ENCODE measurements at regions not wholly inside any gene's neighbourhood (a gene's known extent, or its start where the extent isn't known, plus 50 kb on each side); places are given as distances from the start of the nearest gene placed in this dataset.

DNA sequence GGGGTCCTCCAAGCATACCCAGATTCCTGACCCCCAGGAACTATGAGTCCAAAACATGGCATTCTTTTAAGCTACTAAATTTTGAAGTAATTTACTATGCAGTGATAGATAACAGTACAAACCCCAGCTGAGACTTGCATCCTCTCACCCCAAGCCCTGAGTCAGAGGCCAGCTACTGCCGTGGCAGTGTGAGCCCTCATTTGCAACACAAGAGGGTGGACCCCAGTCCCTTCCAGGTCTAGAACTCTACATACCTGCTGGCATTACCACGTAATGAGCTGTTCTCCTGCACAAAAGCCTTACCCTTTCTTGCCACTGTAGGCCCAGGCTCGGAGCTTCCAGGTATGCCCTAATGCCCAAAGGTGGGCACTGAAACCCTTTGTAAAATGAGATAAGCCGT lies 108.6 kb upstream of the ERCC6L2 start:
- H3K4me1 Mint-ChIP-seq, result no peaks in the 10 kb centered on the region
- ATAC-seq (ENCODE audit: low read depth) (no peak), DNase-seq (no peak)
- Histone ChIP-seq H3K4me2 (replicated peaks; ENCODE audit: low read depth, low read length, poor library complexity, severe bottlenecking) (no peak overlapping the region), H3K79me2 (ENCODE audit: control insufficient read depth, insufficient read depth, low read length) (no peaks in the 10 kb centered on the region), H3K9me3 (ENCODE audit: control extremely low read depth in 1 of 3, control insufficient read depth in 2 of 3, insufficient read depth in 1 of 3, low read length in 2 of 3) (no peaks in the 10 kb centered on the region), H3K27ac (ENCODE audit: low read length in 2 of 2) (no peak overlapping the region), H3K4me1 (ENCODE audit: control insufficient read depth in 2 of 2, insufficient read depth in 2 of 2, low read length in 2 of 2) (no peaks in the 10 kb centered on the region), H2AFZ (ENCODE audit: insufficient read depth, low read depth, low read length, poor library complexity, severe bottlenecking) (no peak overlapping the region), H3K36me3 (replicated peaks in 1 of 2; ENCODE audit: control extremely low read depth in 1 of 2, control insufficient read depth in 1 of 2, extremely low read depth in 1 of 2, insufficient read depth in 2 of 2, low read length in 1 of 2) (no peaks in the 10 kb centered on the region), H3K4me3 (ENCODE audit: control extremely low read depth in 1 of 5, extremely low read depth in 1 of 5, insufficient read depth in 1 of 5, low read depth in 2 of 5, low read length in 4 of 5) (no peak overlapping the region), H4K20me1 (ENCODE audit: control insufficient read depth, insufficient read depth, low read length, poor library complexity, severe bottlenecking) (no peaks in the 10 kb centered on the region), H3K27me3 (replicated peaks in 1 of 4; ENCODE audit: control extremely low read depth in 1 of 4, control insufficient read depth in 3 of 4, insufficient read depth in 4 of 4, low read length in 3 of 4) (peaks cover 0 to 14% (median 3%) of the 10 kb centered on the region in 4 experiments), H3K9ac (ENCODE audit: low read length) (no peak overlapping the region)
- H3K9me3 Mint-ChIP-seq (ENCODE audit: insufficient read depth), result no peaks in the 10 kb centered on the region
- no peak overlapping the region for H3K4me3 Mint-ChIP-seq
- 91% methylated on average over 3 of the region's 4 CpGs for WGBS (ENCODE audit: insufficient coverage)
- H3K27me3 Mint-ChIP-seq, result peaks cover 12% of the 10 kb centered on the region
- ChIA-PET CTCF (no interaction called here), POLR2A (no interaction called here)
- no peak overlapping the region for H3K27ac Mint-ChIP-seq
- intact Hi-C loops (cut with micrococcal nuclease), result no loop called here
- TF ChIP-seq, protein P1, sequence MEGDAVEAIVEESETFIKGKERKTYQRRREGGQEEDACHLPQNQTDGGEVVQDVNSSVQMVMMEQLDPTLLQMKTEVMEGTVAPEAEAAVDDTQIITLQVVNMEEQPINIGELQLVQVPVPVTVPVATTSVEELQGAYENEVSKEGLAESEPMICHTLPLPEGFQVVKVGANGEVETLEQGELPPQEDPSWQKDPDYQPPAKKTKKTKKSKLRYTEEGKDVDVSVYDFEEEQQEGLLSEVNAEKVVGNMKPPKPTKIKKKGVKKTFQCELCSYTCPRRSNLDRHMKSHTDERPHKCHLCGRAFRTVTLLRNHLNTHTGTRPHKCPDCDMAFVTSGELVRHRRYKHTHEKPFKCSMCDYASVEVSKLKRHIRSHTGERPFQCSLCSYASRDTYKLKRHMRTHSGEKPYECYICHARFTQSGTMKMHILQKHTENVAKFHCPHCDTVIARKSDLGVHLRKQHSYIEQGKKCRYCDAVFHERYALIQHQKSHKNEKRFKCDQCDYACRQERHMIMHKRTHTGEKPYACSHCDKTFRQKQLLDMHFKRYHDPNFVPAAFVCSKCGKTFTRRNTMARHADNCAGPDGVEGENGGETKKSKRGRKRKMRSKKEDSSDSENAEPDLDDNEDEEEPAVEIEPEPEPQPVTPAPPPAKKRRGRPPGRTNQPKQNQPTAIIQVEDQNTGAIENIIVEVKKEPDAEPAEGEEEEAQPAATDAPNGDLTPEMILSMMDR (IDR thresholded peaks at IDR 0.05), result no peak
- TF ChIP-seq EZH2 (IDR thresholded peaks at IDR 0.05; ENCODE audit: borderline replicate concordance, insufficient read depth, low read depth, low read length, poor library complexity, severe bottlenecking), result no peak

DNA sequence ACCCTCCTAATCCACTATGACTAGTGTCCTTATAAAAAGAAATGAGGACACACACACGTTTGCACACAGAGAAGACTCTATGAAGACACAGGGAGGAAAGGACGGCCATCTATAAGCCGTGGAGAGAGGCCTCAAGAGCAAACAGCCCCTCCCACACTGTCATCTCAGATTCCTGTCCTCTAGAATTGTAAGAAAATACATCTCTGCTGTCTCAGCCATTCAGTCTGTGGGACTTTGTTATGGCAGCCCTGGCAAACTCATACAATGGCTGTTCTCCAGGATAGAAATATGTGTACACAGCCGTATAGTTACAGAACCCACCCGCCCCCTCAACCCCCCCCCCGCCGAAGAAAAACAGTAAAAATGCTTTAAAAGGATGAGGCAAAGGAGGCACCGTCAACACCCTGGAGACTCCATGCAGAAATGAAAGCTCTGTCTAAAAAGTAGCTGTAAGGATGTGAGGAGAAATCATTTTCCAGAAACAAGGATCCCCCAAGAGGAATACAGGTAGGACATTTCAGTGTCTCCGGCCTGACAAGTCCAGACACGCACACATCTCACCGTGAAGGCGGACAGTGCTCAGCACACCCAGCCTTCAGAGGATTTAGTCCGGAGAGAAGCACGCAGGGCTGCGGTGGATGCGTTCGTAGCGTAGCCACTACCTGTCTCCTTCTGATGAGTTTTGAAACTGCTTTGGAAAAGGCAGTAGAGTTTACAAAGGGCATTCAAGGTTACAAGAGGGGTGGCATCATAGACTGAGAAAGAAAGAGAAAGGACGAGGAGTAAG lies 110.8 kb upstream of the ERCC6L2 start:
- Histone ChIP-seq H3K27ac (ENCODE audit: low read length in 2 of 2) (no peak overlapping the region), H3K9ac (ENCODE audit: low read length) (no peak overlapping the region), H3K4me1 (ENCODE audit: control insufficient read depth in 2 of 2, insufficient read depth in 2 of 2, low read length in 2 of 2) (no peaks in the 10 kb centered on the region), H3K79me2 (ENCODE audit: control insufficient read depth, insufficient read depth, low read length) (no peaks in the 10 kb centered on the region), H3K4me2 (replicated peaks; ENCODE audit: low read depth, low read length, poor library complexity, severe bottlenecking) (no peak overlapping the region), H3K36me3 (replicated peaks in 1 of 2; ENCODE audit: control extremely low read depth in 1 of 2, control insufficient read depth in 1 of 2, extremely low read depth in 1 of 2, insufficient read depth in 2 of 2, low read length in 1 of 2) (no peaks in the 10 kb centered on the region), H3K27me3 (replicated peaks in 1 of 4; ENCODE audit: control extremely low read depth in 1 of 4, control insufficient read depth in 3 of 4, insufficient read depth in 4 of 4, low read length in 3 of 4) (no peaks in the 10 kb centered on the region), H4K20me1 (ENCODE audit: control insufficient read depth, insufficient read depth, low read length, poor library complexity, severe bottlenecking) (no peaks in the 10 kb centered on the region), H3K4me3 (ENCODE audit: control extremely low read depth in 1 of 5, extremely low read depth in 1 of 5, insufficient read depth in 1 of 5, low read depth in 2 of 5, low read length in 4 of 5) (no peak overlapping the region), H2AFZ (ENCODE audit: insufficient read depth, low read depth, low read length, poor library complexity, severe bottlenecking) (no peak overlapping the region), H3K9me3 (ENCODE audit: control extremely low read depth in 1 of 3, control insufficient read depth in 2 of 3, insufficient read depth in 1 of 3, low read length in 2 of 3) (no peaks in the 10 kb centered on the region)
- WGBS (ENCODE audit: insufficient coverage), result 88% methylated on average over 14 of the region's 19 CpGs
- no peak for DNase-seq
- no peak overlapping the region for H3K27ac Mint-ChIP-seq
- H3K27me3 Mint-ChIP-seq, result no peaks in the 10 kb centered on the region
- no peaks in the 10 kb centered on the region for H3K4me1 Mint-ChIP-seq
- TF ChIP-seq, protein P1 (IDR thresholded peaks at IDR 0.05), result no peak
- TF ChIP-seq EZH2 (IDR thresholded peaks at IDR 0.05; ENCODE audit: borderline replicate concordance, insufficient read depth, low read depth, low read length, poor library complexity, severe bottlenecking), result no peak
- ATAC-seq (ENCODE audit: low read depth), result no peak
- ChIA-PET POLR2A (no interaction called here), CTCF (no interaction called here)
- intact Hi-C loops (cut with micrococcal nuclease), result no loop called here
- no peak overlapping the region for H3K4me3 Mint-ChIP-seq
- no peaks in the 10 kb centered on the region for H3K9me3 Mint-ChIP-seq (ENCODE audit: insufficient read depth)
